GM23338 (cell line): ENCODE measurements at regions not wholly inside any gene's neighbourhood (a gene's known extent, or its start where the extent isn't known, plus 50 kb on each side); places are given as distances from the start of the nearest gene placed in this dataset.

Source experiments
- ATAC-seq: fragments of 200-7000 bp; cut with Tn5 transposase; 3 replicates; pipeline ENCODE4 v1.9.1; 2020
- DNase-seq: peaks from one replicate; pipeline ENCODE4 v3.0.0-alpha.2; 2015; ENCODE audit warnings: low spot score
- H2AFZ ChIP-seq: fragments of 200-600 bp; sonication (generic); 2 replicates; pipeline ENCODE4 v1.8.0; 2016; ENCODE audit warnings: antibody characterized with exemption, mild to moderate bottlenecking, moderate library complexity
- H3F3A ChIP-seq: fragments of 200-600 bp; sonication (generic); replicated peaks from 2 replicates; pipeline ENCODE4 v1.8.0; 2017; ENCODE audit warnings: antibody characterized with exemption, mixed run types, low read depth
- H3K27ac ChIP-seq: fragments of 200-600 bp; sonication (generic); 2 replicates; pipeline ENCODE4 v1.6.1; 2016; ENCODE audit warnings: low read depth
- H3K27me3 ChIP-seq: fragments of 200-600 bp; sonication (generic); 2 replicates; pipeline ENCODE4 v1.8.0; 2016; ENCODE audit warnings: mild to moderate bottlenecking, mixed run types, moderate library complexity; ENCODE audit not compliant: insufficient read depth
- H3K36me3 ChIP-seq: fragments of 200-600 bp; sonication (generic); 2 replicates; pipeline ENCODE4 v1.8.0; 2016; ENCODE audit warnings: mild to moderate bottlenecking; ENCODE audit not compliant: insufficient read depth
- H3K4me1 ChIP-seq: fragments of 200-600 bp; sonication (generic); 2 replicates; pipeline ENCODE4 v1.8.0; 2016; ENCODE audit warnings: mild to moderate bottlenecking, moderate library complexity; ENCODE audit not compliant: insufficient read depth
- H3K4me2 ChIP-seq: fragments of 200-600 bp; sonication (generic); 2 replicates; pipeline ENCODE4 v1.7.1; 2017; ENCODE audit warnings: mixed run types
- H3K4me3 ChIP-seq: fragments of 200-600 bp; sonication (generic); 2 replicates; pipeline ENCODE4 v1.6.1; 2016; ENCODE audit warnings: mixed run types
- H3K79me2 ChIP-seq: fragments of 200-600 bp; sonication (generic); replicated peaks from 2 replicates; pipeline ENCODE4 v1.8.0; 2017; ENCODE audit warnings: mild to moderate bottlenecking; ENCODE audit not compliant: insufficient read depth
- H3K9me2 ChIP-seq: fragments of 200-600 bp; sonication (generic); 2 replicates; pipeline ENCODE4 v1.8.0; 2017; ENCODE audit not compliant: insufficient read depth
- H4K20me1 ChIP-seq: fragments of 200-600 bp; sonication (generic); replicated peaks from 2 replicates; pipeline ENCODE4 v1.8.0; 2017; ENCODE audit warnings: mild to moderate bottlenecking; ENCODE audit not compliant: insufficient read depth
- H3K27ac Mint-ChIP-seq: 2 replicates; pipeline ENCODE4 v1.8.0; 2020; ENCODE audit warnings: inconsistent platforms, mild to moderate bottlenecking, moderate library complexity, mixed read lengths
- H3K27me3 Mint-ChIP-seq: 3 replicates; pipeline ENCODE4 v1.8.0; 2022; ENCODE audit warnings: low read depth, mild to moderate bottlenecking, moderate library complexity, mixed read lengths, inconsistent platforms; ENCODE audit not compliant: insufficient read depth, poor library complexity
- H3K36me3 Mint-ChIP-seq: 3 replicates; pipeline ENCODE4 v1.8.0; 2021; ENCODE audit warnings: low read depth, mild to moderate bottlenecking, inconsistent platforms, moderate library complexity, mixed read lengths
- H3K4me1 Mint-ChIP-seq: 3 replicates; pipeline ENCODE4 v1.8.0; 2020; ENCODE audit warnings: mild to moderate bottlenecking, inconsistent platforms, mixed read lengths
- H3K4me3 Mint-ChIP-seq: 3 replicates; pipeline ENCODE4 v1.8.0; 2021; ENCODE audit warnings: moderate library complexity, mild to moderate bottlenecking, inconsistent platforms, mixed read lengths
- H3K9me3 Mint-ChIP-seq: 3 replicates; pipeline ENCODE4 v1.8.0; 2020; ENCODE audit warnings: moderate library complexity, mild to moderate bottlenecking, inconsistent platforms, mixed read lengths
- CREB1 ChIP-seq: fragments of 250-450 bp; sonication (Bioruptor Pico); IDR thresholded peaks from 2 replicates; pipeline ENCODE4 v1.5.0; 2020; ENCODE audit warnings: low read depth, mild to moderate bottlenecking, moderate library complexity
- ETS1 ChIP-seq: IDR thresholded peaks from 2 replicates; pipeline ENCODE4 v1.6.1; 2016; ENCODE audit warnings: antibody characterized with exemption
- EZH2 ChIP-seq: fragments of 200-600 bp; sonication (generic); IDR thresholded peaks from one replicate; pipeline ENCODE4 v1.8.0; 2017; ENCODE audit warnings: antibody characterized with exemption, mild to moderate bottlenecking, low read depth; ENCODE audit not compliant: unreplicated experiment
- EZH2phosphoT487 ChIP-seq: fragments of 200-600 bp; sonication (generic); IDR thresholded peaks from one replicate; pipeline ENCODE4 v1.8.1; 2018; ENCODE audit warnings: antibody characterized with exemption; ENCODE audit not compliant: unreplicated experiment
- POLR2AphosphoS5 ChIP-seq: IDR thresholded peaks from 2 replicates; pipeline ENCODE4 v1.6.1; 2016; ENCODE audit warnings: antibody characterized with exemption, low read depth
- REST ChIP-seq: IDR thresholded peaks from one replicate; pipeline ENCODE4 v1.6.1; 2018; ENCODE audit warnings: antibody characterized with exemption; ENCODE audit not compliant: unreplicated experiment
- ZNF462 ChIP-seq: fragments of 250-450 bp; sonication (Bioruptor Pico); IDR thresholded peaks from 2 replicates; pipeline ENCODE4 v1.5.0; 2020; ENCODE audit warnings: mild to moderate bottlenecking, moderate library complexity

- no peaks in the 10 kb centered on the region for H3K27me3 ChIP-seq
- Mint-ChIP-seq H3K4me3 (no peak overlapping the region), H3K9me3 (peaks cover 7% of the 10 kb centered on the region; the same call in 2 of the 3 replicates), H3K36me3 (no peaks in the 10 kb centered on the region), H3K27ac (no peak overlapping the region), H3K4me1 (peaks cover 4% of the 10 kb centered on the region; the same call in 2 of the 3 replicates), H3K27me3 (peaks cover 8% of the 10 kb centered on the region)
- H3K4me1 ChIP-seq = no peaks in the 10 kb centered on the region
- no peaks in the 10 kb centered on the region for H3K9me2 ChIP-seq
- H2AFZ ChIP-seq = no peak overlapping the region; the same call in 1 of the 2 replicates
- ATAC-seq = no peak
- no peak overlapping the region for H3K27ac ChIP-seq
- no peaks in the 10 kb centered on the region for H3K79me2 ChIP-seq
- H3K36me3 ChIP-seq = no peaks in the 10 kb centered on the region
- no peak overlapping the region for H3K4me3 ChIP-seq
- DNase-seq = no peak
- no peaks in the 10 kb centered on the region for H3F3A ChIP-seq
- H4K20me1 ChIP-seq = no peaks in the 10 kb centered on the region
- no peak overlapping the region for H3K4me2 ChIP-seq
- TF ChIP-seq CREB1 (CRISPR knock-in tag) (no peak), REST (no peak), POLR2AphosphoS5 (no peak), ETS1 (no peak), EZH2phosphoT487 (no peak), ZNF462 (CRISPR knock-in tag) (no peak), EZH2 (no peak)
These were observed 411.2 kb downstream of the MATN1 start for GRCh38 chr1:30312226-30312625.
